ENCODE measurements at regions not wholly inside any gene's neighbourhood (a gene's known extent, or its start where the extent isn't known, plus 50 kb on each side); places are given as distances from the start of the nearest gene placed in this dataset.
"Not testable (repeated sequence)": the region's sequence is repeated elsewhere in the genome, so short reads cannot be mapped to it uniquely, and the experiment has no call there.

DNA sequence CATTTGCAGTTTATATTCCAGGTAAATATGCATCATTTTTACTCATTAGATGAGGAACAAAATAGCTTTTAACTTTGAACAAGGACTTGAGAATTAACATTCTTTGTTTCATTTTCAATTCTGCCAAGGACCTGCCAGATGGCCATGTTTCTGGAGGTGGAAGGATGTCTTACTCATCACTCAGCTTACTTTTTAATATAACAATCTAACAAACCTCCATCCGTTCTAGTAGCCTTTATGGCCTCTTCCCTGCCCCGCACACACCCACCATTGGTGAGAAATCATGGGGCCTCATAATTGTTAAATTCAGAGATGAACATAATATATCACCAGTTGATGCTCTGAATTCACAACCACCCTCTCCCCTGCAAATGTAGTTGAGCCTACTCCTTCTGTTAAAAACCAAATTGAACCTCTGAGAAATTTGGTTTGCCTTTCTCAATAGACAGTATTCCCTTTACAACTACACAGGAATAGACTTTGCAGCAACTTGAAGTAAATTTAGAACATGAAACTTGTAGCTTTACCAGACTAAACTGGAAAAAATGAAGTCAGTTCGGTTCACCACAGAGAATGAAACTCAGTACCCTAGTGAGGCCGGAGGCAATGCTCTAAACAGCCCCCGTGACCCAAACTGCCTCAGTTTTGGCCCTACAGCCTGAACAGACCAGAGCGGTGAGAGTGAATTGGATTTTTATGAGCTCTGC is 50.1 kb upstream of the ACSL4 start:
- DNase-seq (ENCODE audit: low spot score) = no peak

DNA sequence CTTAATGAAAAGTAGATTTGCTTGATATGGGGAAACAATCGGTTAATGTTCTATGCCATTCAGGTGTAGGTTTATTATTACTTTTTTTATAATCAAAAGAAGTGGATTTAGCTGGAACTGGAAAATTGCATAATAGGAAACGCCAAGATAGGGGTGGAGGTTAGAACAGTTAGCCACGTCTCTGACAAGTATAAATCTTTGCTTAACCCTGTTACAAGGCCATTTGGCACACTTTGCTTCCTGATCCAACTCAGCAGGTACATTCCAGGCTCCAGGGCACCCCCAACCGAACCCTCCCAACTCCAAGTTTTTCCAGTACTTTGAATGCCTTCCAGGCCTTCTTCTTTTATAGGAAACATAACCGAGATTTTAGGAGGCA is 50.6 kb upstream of the ACSL4 start:
- DNase-seq (ENCODE audit: low spot score) = no peak

DNA sequence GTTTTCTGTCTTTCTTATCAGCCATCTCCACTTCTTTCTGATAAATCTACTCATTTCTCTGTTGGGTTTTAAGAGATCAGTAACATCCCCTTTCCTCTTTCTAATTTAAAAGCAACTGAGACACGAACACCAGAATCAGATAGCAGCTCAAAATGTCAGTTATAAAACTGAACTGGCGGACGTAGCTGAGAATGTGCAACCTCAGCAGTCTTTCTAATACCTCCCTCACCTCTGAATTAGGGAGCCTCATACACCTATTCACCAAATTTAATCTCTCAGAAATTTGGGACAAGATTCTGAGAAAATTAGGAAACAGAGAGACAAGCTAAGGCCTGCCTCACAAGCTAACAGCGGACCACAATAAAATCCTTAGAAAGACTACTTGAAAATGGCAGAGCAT is 52.0 kb upstream of the ACSL4 start:
- DNase-seq (ENCODE audit: low spot score) = no peak

- DNase-seq (ENCODE audit: low spot score) = not testable (repeated sequence)
Measured at GRCh38 chrX:109790511-109790910, 57.5 kb upstream of the ACSL4 start.

- DNase-seq (ENCODE audit: low spot score) = no peak
Measured at GRCh38 chrX:109793191-109793590, 60.1 kb upstream of the ACSL4 start.

GRCh38 chrX:109795682-109796081 is 62.6 kb upstream of the ACSL4 start:
- DNase-seq (ENCODE audit: low spot score) = no peak

GRCh38 chrX:109797311-109797975 is 64.4 kb upstream of the ACSL4 start:
- no peak for DNase-seq (ENCODE audit: low spot score)

DNA sequence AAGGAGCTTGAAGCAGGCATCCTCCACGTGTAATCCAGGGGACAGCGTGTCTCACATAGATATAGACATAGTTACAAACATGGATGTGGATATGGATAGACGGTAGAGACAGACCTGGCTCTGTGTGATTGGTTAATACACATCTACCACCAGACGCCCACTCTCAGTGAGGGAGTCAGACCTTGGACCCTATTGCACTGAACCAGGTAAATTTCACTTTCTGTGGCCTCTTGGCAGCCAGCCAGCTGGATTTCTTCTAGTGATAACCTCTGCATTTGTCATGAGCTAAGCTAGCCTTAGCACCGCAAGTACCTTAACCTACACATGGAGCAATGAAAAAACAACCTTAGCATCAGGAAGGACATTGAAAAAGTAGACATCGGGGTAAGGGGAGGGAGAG is 79.2 kb upstream of the ACSL4 start:
- DNase-seq (ENCODE audit: low spot score) = no peak

DNA sequence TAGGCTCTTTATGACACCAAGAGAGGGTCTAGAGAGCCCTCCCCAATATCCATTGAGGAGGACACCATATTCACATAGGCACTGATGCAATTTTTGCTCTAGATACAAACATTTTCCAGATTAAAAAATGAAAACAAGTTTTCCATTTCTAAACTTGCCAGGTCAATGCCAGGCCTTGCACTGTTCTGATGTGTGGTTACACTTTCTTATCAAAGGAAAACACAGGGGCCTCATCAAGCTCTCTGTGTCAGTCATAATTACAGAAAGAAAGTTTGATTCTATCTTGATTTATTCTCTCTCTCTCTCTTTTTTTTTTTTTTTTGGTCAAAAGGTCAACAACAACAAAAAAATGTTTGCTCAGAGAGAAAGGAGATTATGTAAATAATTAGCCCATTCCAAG is 80.2 kb upstream of the ACSL4 start:
- no peak for DNase-seq (ENCODE audit: low spot score)

DNA sequence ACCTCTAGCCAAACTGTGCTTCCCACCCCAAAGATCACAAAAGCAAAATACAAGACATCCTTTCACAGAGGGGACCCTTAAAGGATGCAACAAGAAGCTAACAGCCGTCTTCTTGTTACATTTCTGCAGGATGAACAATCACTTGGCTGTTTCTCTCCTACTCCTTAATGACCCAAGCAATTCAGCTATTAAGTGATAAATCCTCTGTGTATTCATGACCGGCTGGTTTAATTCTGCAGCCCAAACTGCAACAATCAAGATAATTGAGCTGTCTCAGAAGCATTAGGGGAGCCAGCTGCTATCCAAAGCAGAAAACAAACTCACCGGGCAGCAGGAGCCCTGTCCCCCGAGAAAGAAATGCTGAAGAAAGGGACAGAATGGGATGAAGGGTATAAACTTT is 85.9 kb upstream of the ACSL4 start:
- DNase-seq (ENCODE audit: low spot score) = no peak

DNA sequence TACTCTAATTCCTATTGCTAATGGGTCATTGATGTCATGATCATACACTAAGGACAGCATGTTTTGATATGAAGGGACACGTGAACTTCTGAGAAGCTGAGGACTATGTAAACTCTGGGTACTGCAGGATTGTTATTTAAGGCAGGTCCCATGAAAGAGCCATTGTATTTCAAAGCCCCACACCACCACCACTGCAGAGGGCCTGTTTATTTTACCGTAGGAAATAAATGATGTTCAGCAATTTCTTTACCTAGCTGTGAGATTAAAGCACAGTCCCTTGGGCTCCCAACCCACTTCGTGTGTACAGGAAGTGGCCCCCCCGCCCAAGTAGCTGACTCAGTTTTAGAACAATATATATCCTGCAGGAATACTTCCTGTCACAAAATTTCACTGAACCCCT is 89.8 kb upstream of the ACSL4 start:
- DNase-seq (ENCODE audit: low spot score) = no peak

DNA sequence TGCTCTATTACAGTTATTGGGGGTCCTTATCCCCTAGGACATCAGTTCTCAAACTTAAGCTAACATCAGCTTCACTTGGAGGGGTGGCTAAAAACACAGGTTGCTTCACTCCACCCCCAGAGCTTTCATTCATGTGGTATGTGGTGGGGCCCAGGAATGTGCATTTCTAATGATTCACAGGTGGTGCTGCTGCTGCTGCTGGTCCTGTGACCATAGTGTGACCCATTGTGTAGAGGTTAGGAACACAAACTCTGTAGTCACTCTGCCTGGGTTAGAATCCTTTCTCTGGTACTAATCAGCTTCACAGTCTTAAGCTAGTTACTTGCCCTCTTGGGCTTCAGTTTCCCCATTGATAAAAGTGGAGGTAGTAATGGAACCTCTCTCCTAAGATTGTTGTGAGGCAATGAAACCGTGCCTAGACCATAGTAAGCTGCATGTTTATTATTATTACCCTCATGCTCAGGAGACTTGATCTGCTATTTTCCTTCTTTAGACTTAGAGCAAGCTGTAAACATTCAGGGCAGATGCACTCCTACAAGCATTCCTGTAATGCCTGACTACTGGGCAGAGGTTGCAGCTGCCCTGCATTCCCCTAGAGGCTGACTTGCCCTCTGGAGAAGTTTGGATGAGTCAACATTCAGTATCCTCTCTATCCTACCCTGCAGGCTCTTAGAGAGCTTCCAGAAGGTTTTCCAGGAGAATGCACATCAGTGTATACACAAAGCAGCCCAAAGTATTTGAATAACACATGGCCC is 94.1 kb upstream of the ACSL4 start:
- no peak for DNase-seq (ENCODE audit: low spot score)

DNA sequence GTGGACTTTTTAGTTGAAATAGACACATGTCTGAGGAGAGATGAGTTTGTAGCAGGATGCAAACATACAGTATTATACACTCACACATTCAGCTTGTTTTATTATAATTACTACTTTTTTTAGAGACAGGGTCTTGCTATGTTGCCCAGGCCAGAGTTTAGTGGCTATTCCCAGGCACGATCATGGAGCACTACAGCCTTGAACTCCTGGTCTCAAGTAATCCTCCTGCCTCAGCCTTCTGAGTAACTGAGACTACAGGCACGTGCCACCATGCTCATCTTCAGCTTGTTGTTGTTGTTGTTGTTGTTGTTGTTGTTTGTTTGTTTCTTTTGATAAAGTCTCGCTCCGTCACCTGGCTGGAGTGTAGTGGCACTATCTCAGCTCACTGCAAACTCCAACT is 94.7 kb upstream of the ACSL4 start:
- DNase-seq (ENCODE audit: low spot score) = no peak

DNA sequence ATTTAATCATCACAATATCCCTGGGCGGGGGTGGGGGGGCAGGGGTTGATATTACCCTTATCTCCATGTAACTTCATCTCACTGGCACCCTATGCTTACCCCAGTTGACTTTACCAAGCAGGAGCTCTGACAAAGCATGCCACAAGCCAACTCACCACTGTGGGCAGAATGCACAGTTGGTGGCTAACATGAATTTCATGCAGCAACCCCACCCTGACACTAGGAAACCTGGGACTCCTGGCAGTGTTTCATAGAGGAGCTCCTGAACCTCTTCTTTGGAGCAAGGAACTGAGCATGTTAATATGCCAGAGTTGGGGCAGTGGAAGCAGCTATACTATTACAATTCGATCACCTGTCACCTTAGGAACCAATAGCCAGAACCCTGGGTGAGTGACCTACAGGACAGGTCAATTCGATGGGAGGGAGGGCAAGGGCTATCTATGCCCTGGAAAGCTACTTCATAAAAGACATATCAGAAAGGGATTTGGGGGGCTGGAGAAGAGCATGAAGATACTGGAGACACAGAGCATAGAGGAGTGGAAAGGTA is 97.2 kb upstream of the ACSL4 start:
- DNase-seq (ENCODE audit: low spot score) = no peak

- DNase-seq (ENCODE audit: low spot score) = no peak
Measured at GRCh38 chrX:109830704-109831206, 97.7 kb upstream of the ACSL4 start.

GRCh38 chrX:109831326-109831985 is 98.4 kb upstream of the ACSL4 start:
- no peak for DNase-seq (ENCODE audit: low spot score)

DNA sequence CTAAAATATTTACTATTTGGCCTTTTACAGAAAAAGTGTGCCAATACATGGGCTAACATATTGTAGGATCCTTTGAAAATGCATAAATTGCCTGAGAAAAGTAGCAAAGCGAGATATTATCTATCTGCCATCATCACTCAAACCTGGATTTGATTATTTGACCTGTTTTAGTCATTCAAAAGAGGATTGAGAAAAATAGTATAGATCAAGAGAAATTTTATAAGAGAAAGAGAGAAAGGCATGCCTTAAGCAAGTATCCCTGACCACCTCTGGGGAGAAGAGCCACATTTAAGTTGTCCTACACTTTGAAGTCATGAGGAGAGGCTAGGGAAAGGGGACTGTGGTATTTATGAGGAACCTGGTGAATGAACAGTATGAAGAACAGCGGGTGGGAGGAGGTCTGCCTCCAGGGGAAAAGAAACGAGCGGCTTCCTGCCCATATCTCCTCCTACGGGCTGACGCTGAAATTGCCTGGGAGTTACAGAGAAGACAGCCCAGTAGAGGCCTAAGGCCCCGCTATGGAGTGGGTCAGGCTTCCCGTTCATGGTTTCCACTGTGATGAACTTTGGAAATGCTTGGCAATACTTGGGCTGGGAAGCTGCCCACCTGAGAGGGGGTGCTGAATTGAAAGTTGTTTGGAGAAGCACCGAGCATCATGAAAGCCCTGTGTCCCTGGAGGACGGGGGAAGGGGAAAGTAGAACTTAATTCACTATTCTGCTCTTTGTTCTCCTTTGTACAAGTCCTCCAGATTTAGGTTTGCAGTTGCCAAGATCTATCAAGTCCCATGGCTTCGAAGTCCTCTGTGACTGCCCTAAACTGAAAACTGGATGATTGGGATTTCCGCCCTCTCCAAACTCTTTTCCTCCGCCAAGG is 106.9 kb upstream of the ACSL4 start:
- no peak for DNase-seq (ENCODE audit: low spot score)

GRCh38 chrX:109840585-109840984 is 107.5 kb upstream of the ACSL4 start:
- peak; percentile 37 for DNase-seq (ENCODE audit: low spot score)

GRCh38 chrX:109841257-109841656 is 108.2 kb upstream of the ACSL4 start:
- DNase-seq (ENCODE audit: low spot score) = no peak

DNA sequence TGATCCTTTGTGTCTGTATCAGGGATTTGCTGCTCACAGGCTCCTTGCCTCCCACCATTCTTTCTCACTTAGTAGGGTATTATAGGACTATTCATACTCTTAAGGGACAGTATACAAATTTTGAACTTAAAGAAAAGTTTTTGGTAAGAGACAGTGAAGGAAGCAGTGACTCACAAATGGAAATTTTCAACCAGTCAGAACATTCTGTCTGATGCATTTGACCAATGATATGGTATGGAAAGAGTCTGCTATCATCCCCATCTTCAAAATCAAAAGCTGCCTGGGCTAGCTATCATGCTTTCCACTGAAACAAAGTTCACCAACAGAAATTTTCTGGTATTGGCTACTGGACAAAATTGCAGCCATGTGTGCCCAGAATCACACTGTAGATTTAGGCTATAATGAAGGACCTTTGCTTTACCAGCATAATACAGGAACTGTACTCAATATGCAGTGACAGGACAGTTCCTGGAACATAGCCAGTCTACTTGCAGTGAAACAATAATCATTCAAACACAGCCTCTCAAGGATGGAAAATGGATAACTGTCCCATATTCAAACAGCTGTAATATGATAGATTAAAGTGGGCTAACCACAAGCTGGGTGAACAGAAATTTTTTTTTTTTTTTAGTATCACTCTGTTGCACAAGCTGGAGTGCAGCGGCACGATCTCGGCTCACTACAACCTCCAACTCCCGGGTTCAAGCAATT is 109.0 kb upstream of the ACSL4 start:
- peak; percentile 65 for DNase-seq (ENCODE audit: low spot score)

GRCh38 chrX:109842611-109843010 is 109.6 kb upstream of the ACSL4 start:
- no peak for DNase-seq (ENCODE audit: low spot score)

All from hematopoietic multipotent progenitor cell treated with erythropoietin and hydrocortisone succinate and interleukin-3 and kit ligand, for 15 days (in vitro differentiated cells).